ENCODE measurements at regions not wholly inside any gene's neighbourhood (a gene's known extent, or its start where the extent isn't known, plus 50 kb on each side); places are given as distances from the start of the nearest gene placed in this dataset.

DNA sequence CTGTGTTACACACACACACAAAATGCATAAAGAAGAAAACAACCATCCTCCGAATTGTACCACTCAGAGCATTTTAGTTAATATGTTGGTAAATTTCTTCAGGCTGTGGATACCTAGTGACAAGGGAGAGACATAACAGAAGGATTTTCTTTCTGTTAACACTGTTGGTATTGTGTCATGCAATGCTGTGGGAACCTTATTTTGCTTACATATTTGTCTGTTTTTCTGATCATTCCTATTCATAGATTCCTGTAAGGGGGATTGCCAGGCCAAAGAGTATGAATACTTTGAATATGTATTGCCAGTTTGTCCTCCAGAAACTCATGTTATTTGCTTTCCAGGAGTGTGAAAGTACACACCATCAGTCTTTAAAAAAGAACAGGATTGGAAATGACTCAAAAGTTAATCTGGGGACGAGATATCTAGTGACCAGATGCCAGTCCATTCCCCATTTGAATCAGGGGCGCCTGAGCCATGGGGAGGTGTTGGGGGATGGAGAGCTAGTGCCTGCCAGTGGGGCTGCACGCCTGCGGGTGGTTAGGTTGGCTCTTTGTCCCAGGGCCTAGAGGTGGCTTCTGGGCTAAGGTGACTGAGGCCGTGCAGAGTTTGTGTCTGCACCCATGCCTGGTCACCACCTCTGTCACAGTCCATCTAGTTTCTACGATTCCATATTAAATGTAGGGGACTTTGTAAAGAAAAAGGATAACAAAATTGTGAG lies 142.0 kb downstream of the PTPN20 start:
- DNase-seq, result no peak

DNA sequence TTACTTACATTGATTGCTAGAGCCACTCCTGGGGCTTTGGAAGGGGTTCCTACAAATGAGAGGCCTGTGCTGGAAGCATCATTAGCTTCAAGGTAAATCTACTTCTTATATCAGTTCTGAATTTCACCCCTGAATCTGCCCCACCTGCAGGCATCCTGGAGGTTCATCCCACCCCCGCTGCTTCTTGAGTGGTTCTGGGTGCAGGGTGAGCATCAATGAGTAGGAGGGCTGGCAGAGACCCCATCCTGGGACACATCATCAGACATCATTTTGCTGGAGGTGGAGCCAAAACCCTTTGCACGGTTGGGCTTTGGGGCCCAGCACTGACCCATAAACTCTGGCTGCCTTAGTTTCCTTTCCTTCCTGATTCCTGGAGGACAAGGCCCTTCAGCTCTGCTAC lies 143.7 kb downstream of the PTPN20 start:
- no peak for DNase-seq

DNA sequence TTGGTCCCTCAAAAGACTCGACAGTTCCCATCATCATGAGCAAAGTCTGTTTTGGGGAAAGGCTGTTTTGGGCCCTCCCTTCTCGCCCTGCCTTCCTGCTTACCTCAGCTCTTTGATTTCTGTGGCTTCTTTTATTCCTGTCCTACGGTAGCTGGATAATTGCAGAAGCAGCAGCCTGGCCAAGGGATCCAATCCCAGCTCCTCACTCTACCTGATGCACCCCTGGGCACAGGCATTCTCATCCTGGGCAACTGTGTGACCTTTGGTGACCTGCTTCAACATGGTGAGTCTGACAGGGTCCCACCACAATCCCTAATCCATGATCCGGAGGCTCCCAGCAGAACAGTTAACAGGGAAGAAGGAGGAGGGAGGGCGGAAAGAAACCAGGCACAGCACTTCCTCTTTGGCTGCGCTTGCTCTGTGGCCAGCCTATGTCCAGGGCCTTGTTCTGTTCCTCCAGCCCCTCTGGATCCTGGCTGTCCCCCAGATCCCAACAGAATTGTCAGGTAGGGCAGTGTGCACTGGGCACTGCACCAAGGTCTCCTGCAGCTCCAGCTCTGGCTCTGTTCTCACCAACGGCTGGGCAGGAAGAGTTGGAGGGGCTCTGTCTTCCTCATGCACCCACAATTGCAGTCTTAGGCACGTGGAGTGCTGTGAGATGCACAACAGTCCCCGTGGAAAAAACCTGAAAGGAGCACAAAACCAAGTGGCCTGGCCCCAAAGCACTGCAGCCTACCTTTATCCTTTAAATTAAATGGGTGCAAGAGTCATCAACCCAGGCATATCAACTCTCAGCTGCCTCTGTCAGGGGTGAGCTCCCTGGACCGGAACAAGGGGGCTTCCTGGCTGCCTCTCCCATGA lies 144.4 kb downstream of the PTPN20 start:
- peak; percentile 13 for DNase-seq

- DNase-seq, result peak; percentile 9
Measured at GRCh38 chr10:47056247-47056510, 145.0 kb downstream of the PTPN20 start.

DNA sequence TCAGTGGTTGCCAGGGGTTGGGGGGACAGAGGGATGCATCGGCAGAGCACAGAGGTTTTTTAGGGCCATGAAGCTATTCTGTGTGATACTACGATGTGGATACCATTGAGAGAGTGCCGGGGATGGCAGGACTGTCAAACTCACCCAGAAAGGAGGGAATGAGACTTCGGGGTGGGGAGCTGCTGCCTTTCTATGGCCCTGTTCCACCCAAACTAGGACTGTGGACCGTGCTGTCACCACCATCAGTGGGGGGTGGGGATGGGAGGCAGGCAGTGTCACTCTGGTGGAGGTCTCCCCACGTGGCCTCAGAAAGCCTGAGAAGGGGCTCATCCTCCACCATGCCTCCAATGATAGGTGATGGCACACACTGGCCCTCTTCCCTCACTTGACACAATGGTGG lies 146.2 kb downstream of the PTPN20 start:
- DNase-seq, result no peak

- no peak for DNase-seq
Measured at GRCh38 chr10:47058032-47058702, 146.9 kb downstream of the PTPN20 start.

DNA sequence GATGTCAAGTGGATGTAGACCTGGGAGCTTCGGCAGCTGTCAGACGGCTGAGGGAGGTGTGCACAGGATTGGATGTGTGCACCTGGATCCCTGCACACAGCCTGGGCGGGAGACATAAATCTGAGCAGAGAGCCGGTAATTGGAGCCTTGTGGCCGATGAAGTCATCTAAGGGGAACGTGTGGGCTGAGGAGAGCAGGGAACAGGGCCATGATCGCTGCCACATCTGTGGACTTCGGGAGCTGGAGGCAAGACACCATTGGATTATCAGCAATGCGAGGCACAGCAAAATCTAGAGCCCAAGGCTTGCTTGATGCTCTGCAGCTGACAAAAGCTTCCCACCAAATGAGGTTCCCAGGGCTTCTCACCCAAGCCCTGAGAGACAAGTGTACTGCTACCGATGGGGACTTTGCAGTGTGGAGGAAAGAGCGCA lies 147.7 kb downstream of the PTPN20 start:
- DNase-seq, result peak; percentile 49

DNA sequence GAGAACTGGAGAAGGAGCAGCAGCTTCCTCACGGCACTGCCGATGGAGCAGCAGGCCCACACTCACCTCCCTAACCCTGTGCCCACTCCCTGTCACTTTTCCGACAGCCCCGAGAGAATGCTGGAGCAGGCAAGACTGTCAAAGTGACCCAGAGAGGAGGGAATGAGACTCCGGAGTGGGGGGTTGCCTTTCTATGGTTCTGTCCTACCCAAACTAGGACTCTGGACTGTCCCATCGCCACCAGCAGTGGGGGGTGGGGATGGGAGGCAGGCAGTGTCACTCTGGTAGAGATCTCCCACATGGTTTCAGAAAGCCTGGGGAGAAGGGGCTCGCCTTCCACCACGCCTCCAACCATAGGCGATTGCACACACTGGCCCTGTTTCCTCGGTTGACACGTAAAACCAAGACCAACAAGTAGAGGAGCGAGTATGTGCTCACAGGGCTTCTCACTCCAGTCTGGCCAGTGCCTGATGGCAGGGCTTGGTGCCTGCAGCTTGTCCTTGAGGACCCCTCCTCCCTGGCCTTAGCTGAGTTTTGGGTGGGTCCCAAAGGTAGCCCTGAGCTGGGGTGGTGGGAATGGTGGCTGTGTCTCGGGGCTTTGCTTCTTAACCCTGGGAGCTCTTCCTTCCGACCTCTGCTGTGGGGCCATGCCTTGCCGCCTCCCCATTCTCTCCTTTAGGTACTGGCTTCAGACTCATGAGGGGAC lies 148.5 kb downstream of the PTPN20 start:
- DNase-seq, result peak; percentile 14

DNA sequence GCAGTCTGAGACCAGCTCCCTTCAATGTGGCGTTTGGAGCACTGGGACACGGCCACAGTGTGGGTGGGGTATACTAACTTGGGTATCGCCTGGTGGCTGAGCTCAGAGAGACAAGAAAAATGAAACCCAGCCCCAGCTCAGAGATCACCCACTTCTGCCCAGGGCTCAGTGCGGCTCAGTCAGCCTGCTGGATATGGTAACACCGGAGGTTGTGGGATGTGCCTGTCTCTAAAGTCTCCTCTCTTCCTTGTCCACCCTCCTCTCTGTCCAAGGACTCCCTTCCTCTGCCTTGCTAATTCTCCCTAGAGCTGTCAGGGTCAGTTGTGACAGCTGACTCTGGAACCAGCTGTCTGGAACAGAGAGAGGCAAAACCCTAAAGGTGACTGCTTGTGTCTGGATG lies 149.1 kb downstream of the PTPN20 start:
- no peak for DNase-seq

GRCh38 chr10:47060993-47061500 lies 149.8 kb downstream of the PTPN20 start:
- DNase-seq, result no peak

- DNase-seq, result no peak
Measured at GRCh38 chr10:47061776-47062175, 150.5 kb downstream of the PTPN20 start.

GRCh38 chr10:47062441-47063200 lies 151.4 kb downstream of the PTPN20 start:
- DNase-seq, result peak; percentile 13

DNA sequence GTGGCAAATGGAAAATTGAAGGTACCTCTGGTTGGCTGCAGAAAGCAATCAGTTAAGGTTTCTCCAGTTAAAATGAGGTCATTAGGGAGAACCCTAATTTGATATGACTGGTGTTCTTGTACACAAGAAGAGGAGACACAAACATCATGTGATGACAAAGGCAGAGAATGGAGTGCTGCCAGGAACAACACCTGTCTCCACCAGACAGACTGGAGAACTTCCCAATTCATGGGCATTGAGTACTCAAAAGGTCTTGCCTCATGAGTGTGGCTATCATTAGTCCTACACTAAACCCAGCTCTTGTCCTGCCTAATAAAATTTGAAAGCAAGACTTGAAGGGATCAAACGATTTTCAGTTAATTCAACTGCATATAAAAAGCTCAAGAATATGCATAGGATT lies 152.6 kb downstream of the PTPN20 start:
- no peak for DNase-seq

DNA sequence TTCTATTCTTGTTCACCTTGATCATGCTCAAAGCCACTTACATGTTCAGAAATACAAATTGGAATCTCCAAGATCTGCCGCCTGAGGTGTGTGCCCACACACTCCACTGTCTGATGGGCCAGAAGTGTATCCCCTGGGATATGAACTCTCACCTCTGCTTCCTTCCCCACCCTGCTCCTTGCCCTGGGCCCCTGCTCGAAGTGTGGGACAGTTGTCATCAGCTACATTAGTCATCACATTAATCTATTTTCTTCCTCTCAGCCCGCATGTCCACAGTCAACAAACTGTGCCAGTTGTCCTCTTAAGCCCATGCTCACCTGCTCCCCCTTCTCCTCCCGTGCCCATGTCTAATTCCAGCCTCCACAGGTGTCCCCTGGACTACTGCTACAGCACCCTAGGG lies 154.7 kb downstream of the PTPN20 start:
- DNase-seq, result no peak

GRCh38 chr10:47067949-47068940 lies 157.0 kb downstream of the PTPN20 start:
- DNase-seq, result no peak

- no peak for DNase-seq
Measured at GRCh38 chr10:47070541-47070940, 159.3 kb downstream of the PTPN20 start.

DNA sequence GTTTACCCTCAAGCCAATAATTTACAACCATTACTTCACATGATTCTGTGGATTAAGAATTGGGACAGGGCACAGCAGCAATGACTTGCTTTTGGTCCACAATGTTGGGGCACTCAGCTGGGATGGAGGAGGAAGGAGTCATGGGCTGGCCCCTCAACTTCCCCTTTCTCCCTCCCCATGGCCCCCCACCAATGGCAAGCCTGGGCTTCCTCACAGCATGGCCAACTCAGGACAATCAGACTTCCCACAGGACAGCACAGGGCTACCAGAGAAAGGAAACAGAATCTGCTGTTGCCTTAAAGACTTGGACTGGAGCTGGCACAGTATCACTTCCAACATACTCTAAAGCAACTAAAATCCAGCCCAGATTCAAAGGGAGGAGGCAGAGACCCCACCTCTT lies 160.7 kb downstream of the PTPN20 start:
- DNase-seq, result no peak

- DNase-seq, result no peak
Measured at GRCh38 chr10:47073967-47074366, 162.7 kb downstream of the PTPN20 start.

GRCh38 chr10:47076949-47077361 lies 165.7 kb downstream of the PTPN20 start:
- no peak for DNase-seq

GRCh38 chr10:47077386-47077785 lies 166.2 kb downstream of the PTPN20 start:
- DNase-seq, result no peak

- DNase-seq, result no peak
Measured at GRCh38 chr10:47077941-47078340, 166.7 kb downstream of the PTPN20 start.
